GM23338 (cell line): ENCODE measurements at regions not wholly inside any gene's neighbourhood (a gene's known extent, or its start where the extent isn't known, plus 50 kb on each side); places are given as distances from the start of the nearest gene placed in this dataset.

ENCODE experiments used
- CREB1 ChIP-seq: fragments of 250-450 bp; sonication (Bioruptor Pico); IDR thresholded peaks from 2 replicates; pipeline ENCODE4 v1.5.0; 2020; ENCODE audit warnings: low read depth, mild to moderate bottlenecking, moderate library complexity
- CTCF ChIP-seq, 2 experiments: fragments of 200-600 bp in 1 of 2; sonication (generic) in 1 of 2; conservative IDR thresholded peaks; 2 replicates each; pipeline versions ENCODE4 v1.5.1 to v1.6.1; 2016 to 2017; ENCODE audit warnings: antibody characterized with exemption in 2 of 2, low read depth in 2 of 2, mild to moderate bottlenecking in 2 of 2, moderate library complexity in 1 of 2
- EZH2 ChIP-seq: fragments of 200-600 bp; sonication (generic); IDR thresholded peaks from one replicate; pipeline ENCODE4 v1.8.0; 2017; ENCODE audit warnings: antibody characterized with exemption, mild to moderate bottlenecking, low read depth; ENCODE audit not compliant: unreplicated experiment
- EZH2phosphoT487 ChIP-seq: fragments of 200-600 bp; sonication (generic); IDR thresholded peaks from one replicate; pipeline ENCODE4 v1.8.1; 2018; ENCODE audit warnings: antibody characterized with exemption; ENCODE audit not compliant: unreplicated experiment
- JUNB ChIP-seq: IDR thresholded peaks from one replicate; pipeline ENCODE4 v1.6.1; 2016; ENCODE audit warnings: antibody characterized with exemption; ENCODE audit not compliant: unreplicated experiment
- POLR2AphosphoS5 ChIP-seq: IDR thresholded peaks from 2 replicates; pipeline ENCODE4 v1.6.1; 2016; ENCODE audit warnings: antibody characterized with exemption, low read depth
- TF ChIP-seq, protein P1 (sequence below): IDR thresholded peaks from one replicate; pipeline ENCODE4 v1.6.1; 2018; ENCODE audit warnings: antibody characterized with exemption; ENCODE audit not compliant: unreplicated experiment

GRCh38 chr13:47184321-47184720 is 287.5 kb upstream of the HTR2A start:
- TF ChIP-seq CTCF (conservative IDR thresholded peaks at IDR 0.05; ENCODE audit: low read depth in 2 of 2) (no peak), EZH2 (no peak), JUNB (no peak), POLR2AphosphoS5 (no peak), CREB1 (CRISPR knock-in tag) (no peak), EZH2phosphoT487 (no peak)
- TF ChIP-seq, protein P1, sequence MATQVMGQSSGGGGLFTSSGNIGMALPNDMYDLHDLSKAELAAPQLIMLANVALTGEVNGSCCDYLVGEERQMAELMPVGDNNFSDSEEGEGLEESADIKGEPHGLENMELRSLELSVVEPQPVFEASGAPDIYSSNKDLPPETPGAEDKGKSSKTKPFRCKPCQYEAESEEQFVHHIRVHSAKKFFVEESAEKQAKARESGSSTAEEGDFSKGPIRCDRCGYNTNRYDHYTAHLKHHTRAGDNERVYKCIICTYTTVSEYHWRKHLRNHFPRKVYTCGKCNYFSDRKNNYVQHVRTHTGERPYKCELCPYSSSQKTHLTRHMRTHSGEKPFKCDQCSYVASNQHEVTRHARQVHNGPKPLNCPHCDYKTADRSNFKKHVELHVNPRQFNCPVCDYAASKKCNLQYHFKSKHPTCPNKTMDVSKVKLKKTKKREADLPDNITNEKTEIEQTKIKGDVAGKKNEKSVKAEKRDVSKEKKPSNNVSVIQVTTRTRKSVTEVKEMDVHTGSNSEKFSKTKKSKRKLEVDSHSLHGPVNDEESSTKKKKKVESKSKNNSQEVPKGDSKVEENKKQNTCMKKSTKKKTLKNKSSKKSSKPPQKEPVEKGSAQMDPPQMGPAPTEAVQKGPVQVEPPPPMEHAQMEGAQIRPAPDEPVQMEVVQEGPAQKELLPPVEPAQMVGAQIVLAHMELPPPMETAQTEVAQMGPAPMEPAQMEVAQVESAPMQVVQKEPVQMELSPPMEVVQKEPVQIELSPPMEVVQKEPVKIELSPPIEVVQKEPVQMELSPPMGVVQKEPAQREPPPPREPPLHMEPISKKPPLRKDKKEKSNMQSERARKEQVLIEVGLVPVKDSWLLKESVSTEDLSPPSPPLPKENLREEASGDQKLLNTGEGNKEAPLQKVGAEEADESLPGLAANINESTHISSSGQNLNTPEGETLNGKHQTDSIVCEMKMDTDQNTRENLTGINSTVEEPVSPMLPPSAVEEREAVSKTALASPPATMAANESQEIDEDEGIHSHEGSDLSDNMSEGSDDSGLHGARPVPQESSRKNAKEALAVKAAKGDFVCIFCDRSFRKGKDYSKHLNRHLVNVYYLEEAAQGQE: no peak
